Trophoblast cell (in vitro differentiated cells and primary cell): ENCODE measurements at regions not wholly inside any gene's neighbourhood (a gene's known extent, or its start where the extent isn't known, plus 50 kb on each side); places are given as distances from the start of the nearest gene placed in this dataset.

Source experiments
- DNase-seq, 2 donors: peaks; one replicate each; pipeline ENCODE4 v3.0.0-alpha.2; 2016
- H2AFZ ChIP-seq: 2 replicates; pipeline ENCODE4 v1.6.1; 2013; ENCODE audit warnings: low read length, moderate library complexity, mild to moderate bottlenecking; ENCODE audit not compliant: insufficient read depth, poor library complexity
- H2AK5ac ChIP-seq: 2 replicates; pipeline ENCODE4 v1.6.1; 2013; ENCODE audit warnings: mild to moderate bottlenecking, low read length
- H2BK120ac ChIP-seq: 2 replicates; pipeline ENCODE4 v1.6.1; 2013; ENCODE audit warnings: low read length, mild to moderate bottlenecking, moderate library complexity; ENCODE audit not compliant: insufficient read depth, poor library complexity
- H2BK12ac ChIP-seq: 2 replicates; pipeline ENCODE4 v1.6.1; 2013; ENCODE audit warnings: mild to moderate bottlenecking, low read length, moderate library complexity
- H2BK5ac ChIP-seq: 2 replicates; pipeline ENCODE4 v1.6.1; 2013; ENCODE audit warnings: low read length, low read depth, moderate library complexity, mild to moderate bottlenecking; ENCODE audit not compliant: poor library complexity
- H3K14ac ChIP-seq: 2 replicates; pipeline ENCODE4 v1.6.1; 2013; ENCODE audit warnings: mild to moderate bottlenecking, low read length
- H3K18ac ChIP-seq: 2 replicates; pipeline ENCODE4 v1.6.1; 2013; ENCODE audit warnings: mild to moderate bottlenecking, low read length
- H3K23ac ChIP-seq: 2 replicates; pipeline ENCODE4 v1.6.1; 2013; ENCODE audit warnings: low read length
- H3K27ac ChIP-seq: 2 replicates; pipeline ENCODE4 v1.5.1; 2013; ENCODE audit warnings: low read depth, mild to moderate bottlenecking, inconsistent platforms, low read length, moderate library complexity
- H3K27me3 ChIP-seq: 2 replicates; pipeline ENCODE4 v1.6.1; 2013; ENCODE audit warnings: inconsistent platforms, mild to moderate bottlenecking, low read length, moderate library complexity; ENCODE audit not compliant: insufficient read depth
- H3K36me3 ChIP-seq, 2 experiments: 1 replicate in 1 of 2; 2 replicates in 1 of 2; pipeline ENCODE4 v1.6.1; 2013; ENCODE audit warnings: low read length in 2 of 2, mild to moderate bottlenecking in 2 of 2, moderate library complexity in 1 of 2; ENCODE audit not compliant: insufficient read depth in 2 of 2, control insufficient read depth in 1 of 2
- H3K4ac ChIP-seq: 2 replicates; pipeline ENCODE4 v1.6.1; 2013; ENCODE audit warnings: low read depth, mild to moderate bottlenecking, low read length, moderate library complexity
- H3K4me1 ChIP-seq, 2 experiments: 1 replicate in 1 of 2; 2 replicates in 1 of 2; pipeline ENCODE4 v1.6.1; 2013; ENCODE audit warnings: low read length in 2 of 2, mild to moderate bottlenecking in 2 of 2, moderate library complexity in 1 of 2; ENCODE audit not compliant: insufficient read depth in 2 of 2, control insufficient read depth in 1 of 2
- H3K4me2 ChIP-seq: 2 replicates; pipeline ENCODE4 v1.6.1; 2013; ENCODE audit warnings: inconsistent platforms, mild to moderate bottlenecking, low read length, moderate library complexity
- H3K4me3 ChIP-seq: 2 replicates; pipeline ENCODE4 v1.5.1; 2013; ENCODE audit warnings: mild to moderate bottlenecking, low read depth, low read length, inconsistent platforms
- H3K79me1 ChIP-seq: one replicate; pipeline ENCODE4 v1.6.1; 2013; ENCODE audit warnings: low read length
- H3K79me2 ChIP-seq: 2 replicates; pipeline ENCODE4 v1.6.1; 2013; ENCODE audit warnings: low read length, mild to moderate bottlenecking; ENCODE audit not compliant: control insufficient read depth, insufficient read depth, poor library complexity
- H3K9ac ChIP-seq: 2 replicates; pipeline ENCODE4 v1.6.1; 2013; ENCODE audit warnings: mild to moderate bottlenecking, low read length
- H3K9me3 ChIP-seq: 2 replicates; pipeline ENCODE4 v1.6.1; 2013; ENCODE audit warnings: low read depth, mild to moderate bottlenecking, control low read depth, inconsistent platforms, low read length; ENCODE audit not compliant: insufficient read depth
- H4K12ac ChIP-seq: 2 replicates; pipeline ENCODE4 v1.6.1; 2013; ENCODE audit warnings: low read depth, mild to moderate bottlenecking, low read length, moderate library complexity
- H4K8ac ChIP-seq: 2 replicates; pipeline ENCODE4 v1.6.1; 2013; ENCODE audit warnings: low read depth, mild to moderate bottlenecking, low read length, moderate library complexity
- H4K91ac ChIP-seq: one replicate; pipeline ENCODE4 v1.6.1; 2013; ENCODE audit warnings: low read depth, mild to moderate bottlenecking, low read length, moderate library complexity
- WGBS: extraction: QIAGEN DNeasy Blood & Tissue Kit; methylation state at CpG from one replicate; pipeline ENCODE4 v1.1.7; 2013; ENCODE audit warnings: missing lambda C conversion rate; ENCODE audit not compliant: insufficient read length, insufficient coverage; ENCODE audit errors: extremely low coverage; 5-methylcytosine and 5-hydroxymethylcytosine counted together

- Histone ChIP-seq H3K4ac (no peak overlapping the region), H3K9ac (no peak overlapping the region), H3K36me3 (no peaks in the 10 kb centered on the region), H3K79me1 (no peaks in the 10 kb centered on the region), H3K4me3 (no peak overlapping the region), H3K27me3 (no peaks in the 10 kb centered on the region), H2AK5ac (no peak overlapping the region), H2AFZ (no peak overlapping the region), H2BK120ac (no peak overlapping the region), H2BK5ac (no peak overlapping the region), H3K4me2 (no peak overlapping the region), H2BK12ac (no peak overlapping the region), H3K23ac (no peak overlapping the region), H4K12ac (no peak overlapping the region), H3K4me1 (peaks cover 0 to 2% of the 10 kb centered on the region in 2 experiments), H4K8ac (no peak overlapping the region), H3K18ac (no peak overlapping the region), H4K91ac (no peak overlapping the region), H3K9me3 (no peaks in the 10 kb centered on the region), H3K27ac (no peak overlapping the region), H3K79me2 (no peaks in the 10 kb centered on the region), H3K14ac (no peak overlapping the region)
- no peak for DNase-seq
- WGBS: no CpG with 5 or more reads among the region's 5 CpGs
Observed at GRCh38 chr4:80137631-80138030, 59.7 kb upstream of the PRDM8 start.

- H3K23ac ChIP-seq: no peak overlapping the region
- no peak for DNase-seq
- peaks cover 0 to 2% of the 10 kb centered on the region in 2 experiments for H3K4me1 ChIP-seq
- H3K36me3 ChIP-seq: no peaks in the 10 kb centered on the region
- no peak overlapping the region for H3K27ac ChIP-seq
- H3K9ac ChIP-seq: no peak overlapping the region
- no peaks in the 10 kb centered on the region for H3K79me1 ChIP-seq
- no peak overlapping the region for H4K8ac ChIP-seq
- H4K12ac ChIP-seq: no peak overlapping the region
- H2BK5ac ChIP-seq: no peak overlapping the region
- H3K9me3 ChIP-seq: no peaks in the 10 kb centered on the region
- no peak overlapping the region for H3K18ac ChIP-seq
- no peak overlapping the region for H2BK120ac ChIP-seq
- H3K27me3 ChIP-seq: no peaks in the 10 kb centered on the region
- H2AFZ ChIP-seq: no peak overlapping the region
- H4K91ac ChIP-seq: no peak overlapping the region
- H3K4ac ChIP-seq: no peak overlapping the region
- H3K79me2 ChIP-seq: no peaks in the 10 kb centered on the region
- H3K14ac ChIP-seq: no peak overlapping the region
- no peak overlapping the region for H3K4me3 ChIP-seq
- H2AK5ac ChIP-seq: no peak overlapping the region
- no CpG with 5 or more reads among the region's 1 CpG for WGBS
- H3K4me2 ChIP-seq: no peak overlapping the region
- H2BK12ac ChIP-seq: no peak overlapping the region
Observed at GRCh38 chr4:80136270-80136669, 61.0 kb upstream of the PRDM8 start.

GRCh38 chr4:80135702-80136058, 61.6 kb upstream of the PRDM8 start:
- Histone ChIP-seq H3K4me3 (no peak overlapping the region), H2AFZ (no peak overlapping the region), H3K36me3 (no peaks in the 10 kb centered on the region), H3K9ac (no peak overlapping the region), H4K8ac (no peak overlapping the region), H3K27ac (no peak overlapping the region), H3K4me1 (peaks cover 0 to 2% of the 10 kb centered on the region in 2 experiments), H2BK120ac (no peak overlapping the region), H2BK12ac (no peak overlapping the region), H3K9me3 (no peaks in the 10 kb centered on the region), H3K4me2 (no peak overlapping the region), H2AK5ac (no peak overlapping the region), H3K18ac (no peak overlapping the region), H4K91ac (no peak overlapping the region), H3K4ac (no peak overlapping the region), H3K79me1 (no peaks in the 10 kb centered on the region), H3K27me3 (no peaks in the 10 kb centered on the region), H2BK5ac (no peak overlapping the region), H3K14ac (no peak overlapping the region), H4K12ac (no peak overlapping the region), H3K23ac (no peak overlapping the region), H3K79me2 (no peaks in the 10 kb centered on the region)
- DNase-seq: no peak

GRCh38 chr4:80134936-80135701, 62.1 kb upstream of the ANTXR2 start:
- Histone ChIP-seq H3K79me2 (no peaks in the 10 kb centered on the region), H3K18ac (no peak overlapping the region), H3K4ac (no peak overlapping the region), H3K4me1 (peaks cover 0 to 2% of the 10 kb centered on the region in 2 experiments), H2BK12ac (no peak overlapping the region), H4K8ac (no peak overlapping the region), H3K27ac (no peak overlapping the region), H3K23ac (no peak overlapping the region), H4K12ac (no peak overlapping the region), H3K79me1 (no peaks in the 10 kb centered on the region), H3K9ac (no peak overlapping the region), H2BK120ac (no peak overlapping the region), H3K14ac (no peak overlapping the region), H3K4me2 (no peak overlapping the region), H4K91ac (no peak overlapping the region), H2BK5ac (no peak overlapping the region), H3K4me3 (no peak overlapping the region), H2AK5ac (no peak overlapping the region), H3K9me3 (no peaks in the 10 kb centered on the region), H3K27me3 (no peaks in the 10 kb centered on the region), H2AFZ (no peak overlapping the region), H3K36me3 (no peaks in the 10 kb centered on the region)
- peak; percentile 2 to 43 for DNase-seq
- WGBS: no CpG with 5 or more reads among the region's 8 CpGs
